ENCODE measurements at regions not wholly inside any gene's neighbourhood (a gene's known extent, or its start where the extent isn't known, plus 50 kb on each side); places are given as distances from the start of the nearest gene placed in this dataset.

GRCh38 chr14:22463763-22464173, 125.3 kb downstream of the DAD1 start (continued):
- no peak for TF ChIP-seq REST (IDR thresholded peaks at IDR 0.05; ENCODE audit: borderline replicate concordance in 1 of 2, low read depth in 1 of 2, low read length in 2 of 2)
- no peak for TF ChIP-seq ZHX2 (IDR thresholded peaks at IDR 0.05; ENCODE audit: low read depth)
- no peak for TF ChIP-seq ZHX2 (CRISPR knock-in tag; IDR thresholded peaks at IDR 0.05; ENCODE audit: borderline replicate concordance)
- no peak for TF ChIP-seq ZMAT5 (CRISPR knock-in tag; IDR thresholded peaks at IDR 0.05; ENCODE audit: borderline replicate concordance, low read depth)
- TF ChIP-seq ZNF263 (CRISPR knock-in tag; IDR thresholded peaks at IDR 0.05) = no peak
- TF ChIP-seq TRIM24 (CRISPR knock-in tag; IDR thresholded peaks at IDR 0.05) = no peak
- no peak for TF ChIP-seq ZBTB7A (CRISPR knock-in tag; IDR thresholded peaks at IDR 0.05)
- TF ChIP-seq GABPB1 (CRISPR knock-in tag; IDR thresholded peaks at IDR 0.05) = no peak
- peak; percentile 49; the same call in 1 of the 2 replicates for TF ChIP-seq ZNF501 (CRISPR knock-in tag; IDR thresholded peaks at IDR 0.05)
- TF ChIP-seq JUN (CRISPR knock-in tag; IDR thresholded peaks at IDR 0.05) = no peak
- TF ChIP-seq GMEB2 (CRISPR knock-in tag; IDR thresholded peaks at IDR 0.05; ENCODE audit: low read depth) = no peak
- TF ChIP-seq ZNF138 (CRISPR knock-in tag; IDR thresholded peaks at IDR 0.05; ENCODE audit: low read depth) = no peak
- no peak for TF ChIP-seq NFE2L2 (IDR thresholded peaks at IDR 0.05; ENCODE audit: low read length)
- TF ChIP-seq STAG1 (CRISPR knock-in tag; IDR thresholded peaks at IDR 0.05) = no peak
- no peak for TF ChIP-seq EP300 (IDR thresholded peaks at IDR 0.05; ENCODE audit: low read depth in 2 of 2, low read length in 2 of 2)
- TF ChIP-seq EP300 (CRISPR knock-in tag; IDR thresholded peaks at IDR 0.05; ENCODE audit: borderline replicate concordance) = no peak
- TF ChIP-seq ZNF207 (IDR thresholded peaks at IDR 0.05; ENCODE audit: borderline replicate concordance) = no peak
- no peak for TF ChIP-seq LCORL (IDR thresholded peaks at IDR 0.05)
- TF ChIP-seq LCORL (CRISPR knock-in tag; IDR thresholded peaks at IDR 0.05) = no peak
- TF ChIP-seq ZNF850 (CRISPR knock-in tag; conservative IDR thresholded peaks at IDR 0.05) = no peak

All from HepG2 (cell line).